Prostate gland (tissue), 2 donors: ENCODE measurements at regions not wholly inside any gene's neighbourhood (a gene's known extent, or its start where the extent isn't known, plus 50 kb on each side); places are given as distances from the start of the nearest gene placed in this dataset.

Experiments
- DNase-seq: peaks from one replicate; pipeline ENCODE4 v3.0.0-alpha.2; 2019; ENCODE audit warnings: low spot score
- H3K27ac ChIP-seq, 2 donors: fragments of 200-600 bp; sonication (generic); 2 replicates each; pipeline ENCODE4 v1.5.1; 2017 to 2019
- H3K27me3 ChIP-seq: fragments of 200-600 bp; sonication (generic); replicated peaks from 2 replicates; pipeline ENCODE4 v1.5.1; 2019; ENCODE audit not compliant: insufficient read depth
- H3K36me3 ChIP-seq, 2 donors: fragments of 200-600 bp; sonication (generic); 1 replicate in 1 of 2; 2 replicates in 1 of 2; pipeline versions ENCODE4 v1.5.1 to v1.8.1; 2017 to 2019
- H3K4me1 ChIP-seq: fragments of 200-600 bp; sonication (generic); replicated peaks from 2 replicates; pipeline ENCODE4 v1.5.1; 2019
- H3K4me3 ChIP-seq, 2 donors: fragments of 200-600 bp; sonication (generic); 2 replicates each; pipeline ENCODE4 v1.5.1; 2017 to 2019
- H3K9me3 ChIP-seq: fragments of 200-600 bp; sonication (generic); 2 replicates; pipeline ENCODE4 v1.5.1; 2017
- POLR2A ChIP-seq: fragments of 450-650 bp; IDR thresholded peaks from one replicate; pipeline ENCODE4 v1.6.1; 2016; ENCODE audit warnings: antibody characterized with exemption, mild to moderate bottlenecking
- POLR2AphosphoS5 ChIP-seq: sonication (generic); formaldehyde crosslinking; IDR thresholded peaks from one replicate; pipeline ENCODE4 v1.6.1; 2017; ENCODE audit warnings: antibody characterized with exemption
- WGBS: methylation state at CpG from one replicate; pipeline ENCODE4 v1.1.5; 2018; 5-methylcytosine and 5-hydroxymethylcytosine counted together
- intact Hi-C: fragments of 100-400 bp; cut with DNase I; formaldehyde crosslinking; loops from one replicate; pipeline ENCODE4 v1.14.2; 2022
- TF ChIP-seq, protein P1 (sequence below), 4 experiments: fragments of 200-600 bp in 2 of 4; fragments of 450-650 bp in 2 of 4; sonication (generic) in 2 of 4; IDR thresholded peaks; 1 replicate in 3 of 4; 2 replicates in 1 of 4; pipeline ENCODE4 v1.5.1; 2016 to 2019; ENCODE audit warnings: antibody characterized with exemption in 4 of 4, mild to moderate bottlenecking in 2 of 4, moderate library complexity in 2 of 4

DNA sequence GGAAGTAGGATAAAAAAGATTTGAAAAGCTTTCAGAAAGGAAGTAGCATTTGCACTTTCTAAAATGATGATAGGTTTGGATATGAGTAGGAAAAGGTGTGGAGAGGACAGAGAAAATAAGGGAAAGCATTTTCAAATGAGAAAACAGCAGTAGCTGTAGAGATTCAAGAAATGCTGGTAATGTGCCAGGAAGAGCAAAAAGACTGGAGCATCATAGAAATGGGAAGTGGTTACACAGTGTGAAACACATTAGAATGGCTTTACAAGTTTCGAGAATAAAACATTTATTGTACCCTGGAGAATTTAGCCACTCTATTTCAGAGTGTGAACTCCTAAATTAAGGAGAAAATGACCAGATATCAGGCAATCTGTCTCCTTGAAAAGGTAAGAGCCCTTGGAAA, 108.3 kb upstream of the CHL1 start:
- 69% methylated on average over 1 of the region's 1 CpG for WGBS

GRCh38 chr3:93746-94145, 102.8 kb upstream of the CHL1 start:
- no peak overlapping the region for H3K4me3 ChIP-seq
- 88% methylated on average over 7 of the region's 7 CpGs for WGBS
- H3K27ac ChIP-seq: no peak overlapping the region
- no peaks in the 10 kb centered on the region for H3K4me1 ChIP-seq
- H3K27me3 ChIP-seq: no peaks in the 10 kb centered on the region
- H3K36me3 ChIP-seq: no peaks in the 10 kb centered on the region
- no peak for TF ChIP-seq POLR2AphosphoS5
- no peak for TF ChIP-seq POLR2A
- TF ChIP-seq, protein P1, sequence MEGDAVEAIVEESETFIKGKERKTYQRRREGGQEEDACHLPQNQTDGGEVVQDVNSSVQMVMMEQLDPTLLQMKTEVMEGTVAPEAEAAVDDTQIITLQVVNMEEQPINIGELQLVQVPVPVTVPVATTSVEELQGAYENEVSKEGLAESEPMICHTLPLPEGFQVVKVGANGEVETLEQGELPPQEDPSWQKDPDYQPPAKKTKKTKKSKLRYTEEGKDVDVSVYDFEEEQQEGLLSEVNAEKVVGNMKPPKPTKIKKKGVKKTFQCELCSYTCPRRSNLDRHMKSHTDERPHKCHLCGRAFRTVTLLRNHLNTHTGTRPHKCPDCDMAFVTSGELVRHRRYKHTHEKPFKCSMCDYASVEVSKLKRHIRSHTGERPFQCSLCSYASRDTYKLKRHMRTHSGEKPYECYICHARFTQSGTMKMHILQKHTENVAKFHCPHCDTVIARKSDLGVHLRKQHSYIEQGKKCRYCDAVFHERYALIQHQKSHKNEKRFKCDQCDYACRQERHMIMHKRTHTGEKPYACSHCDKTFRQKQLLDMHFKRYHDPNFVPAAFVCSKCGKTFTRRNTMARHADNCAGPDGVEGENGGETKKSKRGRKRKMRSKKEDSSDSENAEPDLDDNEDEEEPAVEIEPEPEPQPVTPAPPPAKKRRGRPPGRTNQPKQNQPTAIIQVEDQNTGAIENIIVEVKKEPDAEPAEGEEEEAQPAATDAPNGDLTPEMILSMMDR (IDR thresholded peaks at IDR 0.05): no peak
- DNase-seq: no peak
- no peaks in the 10 kb centered on the region for H3K9me3 ChIP-seq
- intact Hi-C loops: no loop called here

More for the DNA sequence above, 108.3 kb upstream of the CHL1 start:
- DNase-seq: no peak
- no peak overlapping the region for H3K27ac ChIP-seq
- intact Hi-C loops: no loop called here
- H3K4me1 ChIP-seq: no peaks in the 10 kb centered on the region
- TF ChIP-seq, protein P1 (IDR thresholded peaks at IDR 0.05): no peak
- no peak for TF ChIP-seq POLR2AphosphoS5
- TF ChIP-seq POLR2A: no peak
- no peaks in the 10 kb centered on the region for H3K36me3 ChIP-seq
- no peaks in the 10 kb centered on the region for H3K9me3 ChIP-seq
- no peaks in the 10 kb centered on the region for H3K27me3 ChIP-seq
- H3K4me3 ChIP-seq: no peak overlapping the region

- no peak overlapping the region for H3K27ac ChIP-seq
- H3K9me3 ChIP-seq: no peaks in the 10 kb centered on the region
- no peaks in the 10 kb centered on the region for H3K36me3 ChIP-seq
- H3K27me3 ChIP-seq: no peaks in the 10 kb centered on the region
- no peak overlapping the region for H3K4me3 ChIP-seq
- 60% methylated on average over 4 of the region's 4 CpGs for WGBS
- TF ChIP-seq POLR2AphosphoS5 (no peak), POLR2A (no peak)
- TF ChIP-seq, protein P1 (IDR thresholded peaks at IDR 0.05): no peak
- intact Hi-C loops: no loop called here
- no peak for DNase-seq
- no peaks in the 10 kb centered on the region for H3K4me1 ChIP-seq
Observed at GRCh38 chr3:96259-96658, 100.3 kb upstream of the CHL1 start.

GRCh38 chr3:97417-98258, 98.9 kb upstream of the CHL1 start:
- no peaks in the 10 kb centered on the region for H3K9me3 ChIP-seq
- H3K4me3 ChIP-seq: no peak overlapping the region
- TF ChIP-seq POLR2AphosphoS5 (no peak), POLR2A (no peak)
- TF ChIP-seq, protein P1 (IDR thresholded peaks at IDR 0.05): no peak
- no peak overlapping the region for H3K27ac ChIP-seq
- H3K4me1 ChIP-seq: no peaks in the 10 kb centered on the region
- no peaks in the 10 kb centered on the region for H3K36me3 ChIP-seq
- H3K27me3 ChIP-seq: no peaks in the 10 kb centered on the region
- WGBS: 57% methylated on average over 8 of the region's 8 CpGs
- DNase-seq: no peak
- intact Hi-C loops: no loop called here

DNA sequence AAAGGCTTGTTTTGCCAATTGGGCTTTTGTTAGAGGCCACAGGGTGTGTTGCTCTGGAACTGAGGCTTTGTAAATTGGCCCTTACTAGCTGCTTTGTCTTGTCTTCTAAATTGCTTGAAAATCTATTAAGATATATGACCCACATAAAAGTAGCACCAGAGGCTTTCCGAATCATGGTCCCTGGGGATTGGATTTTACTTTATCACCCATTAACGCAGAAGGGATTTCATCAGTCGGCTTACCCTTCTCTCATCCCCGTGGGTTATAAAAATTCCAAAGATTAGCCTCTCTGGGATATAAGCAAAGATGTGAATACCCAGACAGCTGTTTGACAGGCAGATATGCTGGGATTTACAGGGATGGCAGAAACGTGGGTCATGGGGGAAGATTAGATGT, 98.3 kb upstream of the CHL1 start:
- 26% methylated on average over 5 of the region's 5 CpGs for WGBS
- Histone ChIP-seq H3K27me3 (no peaks in the 10 kb centered on the region), H3K27ac (no peak overlapping the region), H3K4me3 (no peak overlapping the region), H3K4me1 (no peaks in the 10 kb centered on the region), H3K9me3 (no peaks in the 10 kb centered on the region), H3K36me3 (no peaks in the 10 kb centered on the region)
- no peak for TF ChIP-seq POLR2A
- TF ChIP-seq, protein P1 (IDR thresholded peaks at IDR 0.05): no peak
- TF ChIP-seq POLR2AphosphoS5: no peak
- intact Hi-C loops: no loop called here
- DNase-seq: no peak
